Ishikawa (cell line): ENCODE measurements at regions not wholly inside any gene's neighbourhood (a gene's known extent, or its start where the extent isn't known, plus 50 kb on each side); places are given as distances from the start of the nearest gene placed in this dataset.

Experiments
- CEBPB ChIP-seq: IDR thresholded peaks from 2 replicates; pipeline ENCODE4 v1.6.1; 2012
- CREB1 ChIP-seq: IDR thresholded peaks from 2 replicates; pipeline ENCODE4 v1.6.1; 2012; ENCODE audit warnings: low read depth
- EGR1 ChIP-seq: IDR thresholded peaks from 2 replicates; pipeline ENCODE4 v1.6.1; 2012
- EP300 ChIP-seq: IDR thresholded peaks from 2 replicates; pipeline ENCODE4 v1.6.1; 2012; ENCODE audit warnings: borderline replicate concordance
- FOXM1 ChIP-seq: IDR thresholded peaks from 2 replicates; pipeline ENCODE4 v1.6.1; 2012; ENCODE audit warnings: low read depth, borderline replicate concordance
- NFIC ChIP-seq: IDR thresholded peaks from 2 replicates; pipeline ENCODE4 v1.6.1; 2012
- RAD21 ChIP-seq: IDR thresholded peaks from 2 replicates; pipeline ENCODE4 v1.6.1; 2012; ENCODE audit warnings: low read depth
- TAF1 ChIP-seq: IDR thresholded peaks from 2 replicates; pipeline ENCODE4 v1.6.1; 2012; ENCODE audit warnings: low read depth, mild to moderate bottlenecking
- TCF12 ChIP-seq: IDR thresholded peaks from 2 replicates; pipeline ENCODE4 v1.6.1; 2012; ENCODE audit warnings: low read depth
- TEAD4 ChIP-seq: IDR thresholded peaks from 2 replicates; pipeline ENCODE4 v1.6.1; 2012
- YY1 ChIP-seq: IDR thresholded peaks from 2 replicates; pipeline ENCODE4 v1.6.1; 2012; ENCODE audit warnings: low read depth
- ZBTB7A ChIP-seq: IDR thresholded peaks from 2 replicates; pipeline ENCODE4 v1.6.1; 2012; ENCODE audit warnings: low read depth
- TF ChIP-seq, protein P1 (sequence below): IDR thresholded peaks from 2 replicates; pipeline ENCODE4 v1.6.1; 2012
- TF ChIP-seq, protein P2 (sequence below): IDR thresholded peaks from 2 replicates; pipeline ENCODE4 v1.6.1; 2012
- TF ChIP-seq, protein P3 (sequence below): IDR thresholded peaks from 2 replicates; pipeline ENCODE4 v1.6.1; 2012; ENCODE audit warnings: low read depth, mild to moderate bottlenecking

DNA sequence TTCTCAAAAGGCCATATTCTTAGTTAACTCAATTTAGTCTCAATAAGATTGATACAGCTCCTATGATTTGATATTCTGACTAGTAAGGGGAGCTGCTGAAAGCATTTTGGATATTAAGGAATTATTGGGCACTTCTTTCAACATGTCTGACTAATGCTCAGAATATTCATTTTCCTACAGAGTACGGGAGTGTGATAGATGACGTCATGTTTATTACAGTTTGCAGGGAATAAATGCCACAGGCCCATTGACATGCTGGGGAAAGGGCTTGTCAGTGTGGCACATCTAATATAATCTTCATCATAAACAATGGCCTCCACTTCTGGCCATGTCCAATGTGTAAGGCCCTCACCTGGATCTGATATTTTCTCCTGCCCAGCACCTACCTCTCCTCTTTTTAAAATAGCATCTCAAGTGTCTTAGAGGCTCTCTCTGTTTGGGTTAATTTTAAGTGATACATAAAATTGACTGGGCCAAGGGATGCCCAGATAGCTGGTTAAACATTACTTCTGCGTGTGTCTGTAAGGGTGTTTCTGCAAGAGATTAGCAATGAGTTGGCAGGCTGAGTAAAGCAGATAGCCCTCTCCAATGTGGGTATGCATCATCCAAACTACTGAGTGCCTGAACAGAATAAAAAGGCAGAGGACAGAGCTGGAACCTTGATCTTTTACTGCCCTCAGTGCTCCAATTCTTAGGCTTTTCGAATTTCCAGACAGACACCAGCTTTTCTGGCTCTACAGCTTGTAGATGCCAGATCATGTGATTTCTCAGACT is 99.3 kb downstream of the SLC24A2 start:
- TF ChIP-seq TCF12 = no peak
- TF ChIP-seq, protein P1, sequence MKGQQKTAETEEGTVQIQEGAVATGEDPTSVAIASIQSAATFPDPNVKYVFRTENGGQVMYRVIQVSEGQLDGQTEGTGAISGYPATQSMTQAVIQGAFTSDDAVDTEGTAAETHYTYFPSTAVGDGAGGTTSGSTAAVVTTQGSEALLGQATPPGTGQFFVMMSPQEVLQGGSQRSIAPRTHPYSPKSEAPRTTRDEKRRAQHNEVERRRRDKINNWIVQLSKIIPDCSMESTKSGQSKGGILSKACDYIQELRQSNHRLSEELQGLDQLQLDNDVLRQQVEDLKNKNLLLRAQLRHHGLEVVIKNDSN = no peak
- TF ChIP-seq, protein P2, sequence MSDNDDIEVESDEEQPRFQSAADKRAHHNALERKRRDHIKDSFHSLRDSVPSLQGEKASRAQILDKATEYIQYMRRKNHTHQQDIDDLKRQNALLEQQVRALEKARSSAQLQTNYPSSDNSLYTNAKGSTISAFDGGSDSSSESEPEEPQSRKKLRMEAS = no peak
- TF ChIP-seq YY1 = no peak
- no peak for TF ChIP-seq TEAD4
- TF ChIP-seq EP300 = no peak
- TF ChIP-seq RAD21 = no peak
- TF ChIP-seq, protein P3, sequence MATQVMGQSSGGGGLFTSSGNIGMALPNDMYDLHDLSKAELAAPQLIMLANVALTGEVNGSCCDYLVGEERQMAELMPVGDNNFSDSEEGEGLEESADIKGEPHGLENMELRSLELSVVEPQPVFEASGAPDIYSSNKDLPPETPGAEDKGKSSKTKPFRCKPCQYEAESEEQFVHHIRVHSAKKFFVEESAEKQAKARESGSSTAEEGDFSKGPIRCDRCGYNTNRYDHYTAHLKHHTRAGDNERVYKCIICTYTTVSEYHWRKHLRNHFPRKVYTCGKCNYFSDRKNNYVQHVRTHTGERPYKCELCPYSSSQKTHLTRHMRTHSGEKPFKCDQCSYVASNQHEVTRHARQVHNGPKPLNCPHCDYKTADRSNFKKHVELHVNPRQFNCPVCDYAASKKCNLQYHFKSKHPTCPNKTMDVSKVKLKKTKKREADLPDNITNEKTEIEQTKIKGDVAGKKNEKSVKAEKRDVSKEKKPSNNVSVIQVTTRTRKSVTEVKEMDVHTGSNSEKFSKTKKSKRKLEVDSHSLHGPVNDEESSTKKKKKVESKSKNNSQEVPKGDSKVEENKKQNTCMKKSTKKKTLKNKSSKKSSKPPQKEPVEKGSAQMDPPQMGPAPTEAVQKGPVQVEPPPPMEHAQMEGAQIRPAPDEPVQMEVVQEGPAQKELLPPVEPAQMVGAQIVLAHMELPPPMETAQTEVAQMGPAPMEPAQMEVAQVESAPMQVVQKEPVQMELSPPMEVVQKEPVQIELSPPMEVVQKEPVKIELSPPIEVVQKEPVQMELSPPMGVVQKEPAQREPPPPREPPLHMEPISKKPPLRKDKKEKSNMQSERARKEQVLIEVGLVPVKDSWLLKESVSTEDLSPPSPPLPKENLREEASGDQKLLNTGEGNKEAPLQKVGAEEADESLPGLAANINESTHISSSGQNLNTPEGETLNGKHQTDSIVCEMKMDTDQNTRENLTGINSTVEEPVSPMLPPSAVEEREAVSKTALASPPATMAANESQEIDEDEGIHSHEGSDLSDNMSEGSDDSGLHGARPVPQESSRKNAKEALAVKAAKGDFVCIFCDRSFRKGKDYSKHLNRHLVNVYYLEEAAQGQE = no peak
- no peak for TF ChIP-seq EGR1
- no peak for TF ChIP-seq ZBTB7A
- TF ChIP-seq NFIC = no peak
- no peak for TF ChIP-seq CREB1
- TF ChIP-seq FOXM1 = no peak
- no peak for TF ChIP-seq TAF1
- no peak for TF ChIP-seq CEBPB

DNA sequence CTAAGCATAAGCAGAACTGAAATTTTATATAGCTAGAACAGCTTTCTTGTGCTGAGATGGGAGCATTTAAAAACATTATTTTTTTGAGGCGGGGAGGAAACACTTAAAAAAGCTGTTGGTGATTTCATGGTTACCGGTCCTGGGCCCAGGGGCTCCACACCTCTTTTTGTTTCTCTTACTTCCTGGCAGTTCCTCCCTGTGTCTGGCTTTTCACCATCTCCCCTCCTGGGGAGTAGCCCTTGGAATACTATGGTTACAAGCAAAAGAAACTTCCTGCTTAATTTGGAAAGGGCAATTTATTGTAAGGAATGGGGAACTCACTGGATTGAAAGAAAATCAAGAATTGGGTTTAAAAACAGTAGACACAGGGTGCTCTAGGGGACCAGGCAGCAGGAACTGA is 105.1 kb downstream of the SLC24A2 start:
- TF ChIP-seq TAF1 (no peak), CEBPB (no peak), TCF12 (no peak), NFIC (no peak), EGR1 (no peak), CREB1 (no peak), ZBTB7A (no peak), FOXM1 (no peak), TEAD4 (no peak)
- TF ChIP-seq, protein P2 = no peak
- TF ChIP-seq, protein P1 = no peak
- TF ChIP-seq, protein P3 = no peak

DNA sequence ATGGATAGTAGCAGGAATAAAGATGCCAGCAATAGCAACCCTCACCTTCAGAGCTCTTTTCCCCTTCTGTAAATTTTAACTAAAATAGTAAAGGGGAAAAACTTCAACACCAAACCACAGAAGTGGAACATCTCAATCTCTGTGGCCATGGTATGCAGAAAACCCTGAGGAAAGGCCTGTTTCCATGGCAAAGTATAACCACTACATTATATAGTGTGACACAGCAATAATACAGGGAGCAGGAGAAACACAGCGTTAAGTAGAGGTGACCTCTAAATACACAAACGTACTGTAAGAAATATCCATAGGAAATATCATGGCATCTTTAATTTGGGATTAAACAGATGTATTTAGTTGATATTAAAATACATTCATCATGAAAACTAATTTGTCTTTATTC is 106.4 kb downstream of the SLC24A2 start:
- TF ChIP-seq, protein P1 = no peak
- no peak for TF ChIP-seq TAF1
- TF ChIP-seq, protein P3 = no peak
- TF ChIP-seq YY1 = no peak
- TF ChIP-seq ZBTB7A = no peak

DNA sequence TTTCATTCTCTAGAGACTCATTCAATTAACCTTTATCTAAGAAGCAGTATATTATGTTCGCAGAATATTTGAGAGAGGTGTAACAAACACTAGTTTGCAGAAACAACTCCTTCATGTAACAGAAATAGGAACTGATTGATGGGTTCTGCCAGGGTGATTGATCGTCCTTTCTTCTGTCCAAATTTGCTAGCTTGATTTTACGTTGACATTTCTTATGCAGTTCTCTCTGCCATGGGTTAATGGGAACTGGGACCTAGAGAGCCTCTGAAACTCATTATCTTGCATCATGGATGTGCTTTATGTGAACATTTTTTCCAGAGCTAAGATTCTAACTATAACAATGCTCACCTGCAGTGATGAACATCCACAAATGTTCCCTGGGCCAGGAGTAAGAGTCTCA is 107.0 kb downstream of the SLC24A2 start:
- TF ChIP-seq EP300 = no peak
- no peak for TF ChIP-seq YY1
- no peak for TF ChIP-seq CREB1
- no peak for TF ChIP-seq ZBTB7A
- no peak for TF ChIP-seq TEAD4
- TF ChIP-seq CEBPB = no peak
- TF ChIP-seq FOXM1 = no peak
- TF ChIP-seq NFIC = no peak
- no peak for TF ChIP-seq TCF12
- TF ChIP-seq, protein P2 = no peak
- no peak for TF ChIP-seq TAF1
